GM12873 (cell line): ENCODE measurements at regions not wholly inside any gene's neighbourhood (a gene's known extent, or its start where the extent isn't known, plus 50 kb on each side); places are given as distances from the start of the nearest gene placed in this dataset.

Experiments used
- TF ChIP-seq, protein P1 (sequence below): IDR thresholded peaks from 2 replicates; pipeline ENCODE4 v1.5.1; 2012; ENCODE audit warnings: low read depth, mild to moderate bottlenecking, moderate library complexity, low read length, control low read depth; ENCODE audit not compliant: insufficient read depth; ENCODE audit errors: missing control alignments

DNA sequence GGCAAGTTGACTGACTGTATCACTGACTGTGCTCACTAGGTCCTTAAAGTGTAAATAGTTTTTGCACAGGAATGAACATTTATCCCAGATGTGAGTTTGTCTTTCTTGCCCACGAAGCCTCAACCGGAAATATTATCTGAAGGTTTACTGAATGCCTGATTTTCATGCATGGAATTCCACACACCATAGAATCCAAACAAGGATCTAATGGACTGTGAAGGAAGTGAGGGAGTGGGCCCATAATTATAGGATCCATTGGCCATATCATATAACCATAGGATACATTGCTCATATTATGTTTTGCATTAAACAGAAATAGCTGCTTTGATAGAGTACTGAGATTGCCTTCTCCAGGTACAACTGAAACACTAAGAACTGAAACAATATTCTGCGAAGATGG lies 1057.2 kb upstream of the EDIL3 start:
- TF ChIP-seq, protein P1, sequence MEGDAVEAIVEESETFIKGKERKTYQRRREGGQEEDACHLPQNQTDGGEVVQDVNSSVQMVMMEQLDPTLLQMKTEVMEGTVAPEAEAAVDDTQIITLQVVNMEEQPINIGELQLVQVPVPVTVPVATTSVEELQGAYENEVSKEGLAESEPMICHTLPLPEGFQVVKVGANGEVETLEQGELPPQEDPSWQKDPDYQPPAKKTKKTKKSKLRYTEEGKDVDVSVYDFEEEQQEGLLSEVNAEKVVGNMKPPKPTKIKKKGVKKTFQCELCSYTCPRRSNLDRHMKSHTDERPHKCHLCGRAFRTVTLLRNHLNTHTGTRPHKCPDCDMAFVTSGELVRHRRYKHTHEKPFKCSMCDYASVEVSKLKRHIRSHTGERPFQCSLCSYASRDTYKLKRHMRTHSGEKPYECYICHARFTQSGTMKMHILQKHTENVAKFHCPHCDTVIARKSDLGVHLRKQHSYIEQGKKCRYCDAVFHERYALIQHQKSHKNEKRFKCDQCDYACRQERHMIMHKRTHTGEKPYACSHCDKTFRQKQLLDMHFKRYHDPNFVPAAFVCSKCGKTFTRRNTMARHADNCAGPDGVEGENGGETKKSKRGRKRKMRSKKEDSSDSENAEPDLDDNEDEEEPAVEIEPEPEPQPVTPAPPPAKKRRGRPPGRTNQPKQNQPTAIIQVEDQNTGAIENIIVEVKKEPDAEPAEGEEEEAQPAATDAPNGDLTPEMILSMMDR: no peak

DNA sequence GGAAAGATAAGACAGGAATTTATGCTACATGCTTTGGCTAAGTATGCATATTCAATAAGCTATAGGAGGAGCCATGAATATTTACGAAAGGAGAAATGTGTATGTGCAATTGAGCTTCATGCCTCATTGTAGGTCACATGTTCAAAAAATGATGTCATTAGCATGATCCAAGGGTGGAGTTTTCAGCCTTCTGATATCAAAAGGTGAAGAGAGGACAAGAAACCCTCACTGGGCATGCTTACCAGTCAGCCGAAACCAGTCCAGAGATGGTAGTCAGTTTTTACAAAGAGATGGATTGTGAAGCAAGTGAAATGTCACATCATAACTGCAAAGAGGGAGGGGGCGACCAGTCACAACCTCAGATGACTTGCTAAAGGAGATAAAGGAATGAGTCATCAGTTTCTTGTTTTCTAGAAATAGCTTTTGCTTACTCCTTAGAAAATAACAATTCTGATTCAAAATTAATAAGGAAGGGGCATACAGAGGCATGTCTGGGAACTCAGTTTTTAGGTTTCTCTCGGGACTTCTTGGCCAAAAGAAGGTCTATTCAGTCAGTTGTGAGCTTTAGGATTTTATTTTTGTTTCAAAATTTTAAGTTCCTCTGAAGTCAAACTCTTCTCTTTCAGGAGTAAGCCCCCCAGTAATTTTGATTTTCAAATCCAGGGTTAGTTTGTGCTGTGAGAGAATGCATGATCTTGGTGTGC lies 1067.8 kb upstream of the EDIL3 start:
- TF ChIP-seq, protein P1: no peak

DNA sequence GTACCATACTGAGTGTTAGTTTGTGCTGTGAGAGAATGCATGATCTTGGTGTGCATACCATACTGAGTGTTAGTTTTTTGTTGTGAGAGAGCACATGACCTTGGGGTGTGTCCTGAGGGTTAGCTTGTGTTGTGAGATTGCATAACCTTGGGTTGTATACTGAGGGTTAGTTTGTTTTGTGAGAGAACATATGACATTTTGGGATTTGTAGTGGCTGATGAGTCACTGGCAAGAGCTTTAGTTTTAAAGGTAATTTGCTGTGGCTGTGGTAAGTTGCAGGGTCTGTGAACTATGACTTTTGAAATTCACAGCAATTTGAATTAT lies 1068.3 kb upstream of the EDIL3 start:
- TF ChIP-seq, protein P1: no peak

DNA sequence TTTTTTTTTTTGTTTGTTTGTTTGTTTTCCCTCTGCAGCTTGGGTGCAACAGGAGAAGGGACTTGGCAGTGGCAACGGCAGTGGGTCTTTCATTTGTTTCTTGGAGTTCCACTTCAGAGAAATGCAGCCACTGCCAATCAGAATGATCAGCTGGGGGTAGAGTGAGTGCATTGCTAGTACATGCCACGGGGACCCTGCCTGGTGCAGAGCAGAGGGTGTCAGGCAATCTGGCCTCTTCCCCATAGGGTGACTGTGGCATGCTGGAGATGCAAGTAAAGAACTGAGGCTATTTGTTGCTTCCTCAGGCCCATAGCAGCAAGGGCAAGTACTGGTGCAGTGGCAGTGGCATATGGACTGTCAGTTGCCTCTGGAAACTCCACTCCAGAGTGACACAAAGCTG lies 1073.6 kb upstream of the EDIL3 start:
- TF ChIP-seq, protein P1: no peak

DNA sequence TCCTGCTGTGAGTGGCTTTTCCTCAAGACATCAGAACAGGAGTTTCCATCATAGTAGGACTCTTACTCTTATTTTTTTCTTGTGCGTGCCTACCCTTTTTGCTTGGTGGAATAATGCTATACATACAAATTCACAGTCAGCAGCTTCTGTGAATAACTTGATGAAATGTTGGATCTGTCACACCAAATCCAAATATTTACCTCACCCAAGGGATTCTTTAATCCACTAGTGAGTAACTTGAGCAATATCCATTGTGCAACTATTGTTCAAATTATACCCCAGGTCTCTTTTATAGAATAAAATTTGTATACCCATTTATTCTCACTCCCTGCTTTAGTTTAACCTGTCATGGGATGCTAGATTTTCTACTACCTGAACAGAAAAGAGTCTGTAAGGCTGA lies 1078.3 kb upstream of the EDIL3 start:
- TF ChIP-seq, protein P1: no peak

DNA sequence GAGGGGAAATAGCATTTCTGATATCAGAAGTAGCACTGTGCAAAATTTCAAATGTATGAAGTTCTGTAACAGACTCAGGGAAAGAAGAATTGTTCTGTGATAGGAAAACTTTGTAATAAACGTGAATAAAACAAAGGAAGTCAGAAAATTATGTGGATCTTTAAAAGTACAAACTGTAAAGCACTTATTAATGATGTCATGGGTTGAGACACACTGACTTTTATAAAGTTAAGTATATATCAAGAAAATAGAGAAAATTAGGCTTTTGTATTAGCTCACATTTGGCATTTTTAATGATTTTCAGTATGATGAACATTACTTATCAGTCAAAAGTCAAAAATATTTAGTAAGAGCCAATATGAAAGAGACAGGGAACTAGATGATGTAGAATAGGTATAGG lies 1081.7 kb upstream of the EDIL3 start:
- TF ChIP-seq, protein P1: no peak

DNA sequence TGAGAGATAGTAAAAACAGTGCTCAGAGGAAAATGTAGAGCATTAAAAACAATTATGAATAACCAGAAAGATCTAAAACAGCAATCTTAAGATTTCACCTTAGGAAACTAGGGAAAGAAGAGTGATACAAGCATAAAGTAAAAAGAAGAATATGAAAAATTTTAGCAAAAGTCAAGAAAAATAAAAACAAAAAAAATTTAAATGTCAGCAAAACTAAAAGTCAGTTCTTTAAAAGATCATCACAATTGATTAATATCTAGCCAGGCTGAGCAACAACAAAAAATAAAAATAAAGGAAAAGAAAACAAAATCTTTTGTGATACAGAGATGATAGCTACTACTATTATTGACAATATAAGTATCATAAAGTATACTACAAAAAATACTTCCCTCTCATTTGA lies 1088.1 kb upstream of the EDIL3 start:
- TF ChIP-seq, protein P1: no peak
